Psoas muscle (tissue), 7 donors: ENCODE measurements at regions not wholly inside any gene's neighbourhood (a gene's known extent, or its start where the extent isn't known, plus 50 kb on each side); places are given as distances from the start of the nearest gene placed in this dataset.

Experiments
- ATAC-seq, 4 donors: fragments of 200-7000 bp; cut with Tn5 transposase; one replicate each; pipeline ENCODE4 v1.9.1; 2020; ENCODE audit warnings: moderate library complexity in 3 of 4, mild to moderate bottlenecking in 2 of 4
- DNase-seq, 2 donors: peaks; one replicate each; pipeline ENCODE4 v3.0.0-alpha.2; 2020
- H3K27ac ChIP-seq: fragments of 200-600 bp; one replicate; pipeline ENCODE4 v1.8.0; 2022
- H3K27me3 ChIP-seq, 3 donors: fragments of 200-600 bp in 1 of 3; one replicate each; pipeline versions ENCODE4 v1.6.1 to v1.8.0; 2013 to 2022; ENCODE audit warnings: low read length in 2 of 3, mild to moderate bottlenecking in 2 of 3, moderate library complexity in 1 of 3; ENCODE audit not compliant: insufficient read depth in 3 of 3
- H3K36me3 ChIP-seq, 2 donors: fragments of 200-600 bp in 1 of 2; one replicate each; pipeline versions ENCODE4 v1.6.1 to v1.8.0; 2013 to 2022; ENCODE audit warnings: low read depth in 1 of 2, mild to moderate bottlenecking in 1 of 2, moderate library complexity in 1 of 2; ENCODE audit not compliant: insufficient read depth in 1 of 2
- H3K4me1 ChIP-seq: fragments of 200-600 bp; one replicate; pipeline ENCODE4 v1.8.0; 2022
- H3K4me3 ChIP-seq: fragments of 200-600 bp; one replicate; pipeline ENCODE4 v1.8.0; 2022; ENCODE audit warnings: mild to moderate bottlenecking
- H3K9me3 ChIP-seq: fragments of 200-600 bp; one replicate; pipeline ENCODE4 v1.8.0; 2022
- CTCF ChIP-seq: fragments of 200-600 bp; IDR thresholded peaks from one replicate; pipeline ENCODE4 v1.8.0; 2022; ENCODE audit warnings: antibody characterized with exemption
- WGBS, 3 donors: extraction: QIAGEN DNeasy Blood & Tissue Kit; methylation state at CpG; one replicate each; pipeline versions ENCODE4 v1.1.6 to v1.1.7; 2013; 5-methylcytosine and 5-hydroxymethylcytosine counted together
- intact Hi-C, 2 donors: fragments of 100-400 bp; cut with DNase I; formaldehyde crosslinking; loops; one replicate each; pipeline versions ENCODE4 v1.11.0 to v1.14.2; 2022
- donor health status: healthy with polysubstance abuse.
- donor health status: DM: no; HTN: no; CAD: no; lungs with moderate emphysema.
- donor health status: Bipolar disorder and iron deficiency.
- donor health status: healthy.
- donor health status: DM: yes; HTN: yes; CAD: no.
- donor health status: DM: no; HTN: no; CAD: no.
- donor health status: DM: yes; HTN: yes; CAD: no.

GRCh38 chr7:51685794-51686193 is 369.2 kb upstream of the COBL start:
- TF ChIP-seq CTCF, result no peak
- Histone ChIP-seq H3K27ac (no peak overlapping the region), H3K36me3 (no peaks in the 10 kb centered on the region), H3K9me3 (no peaks in the 10 kb centered on the region), H3K27me3 (no peaks in the 10 kb centered on the region), H3K4me3 (no peak overlapping the region), H3K4me1 (no peaks in the 10 kb centered on the region)
- ATAC-seq, result no peak
- intact Hi-C loops, result no loop called here
- WGBS, 3 donors, result 82 to 84% (median 83%) methylated on average over 4 of the region's 4 CpGs
- no peak for DNase-seq

- TF ChIP-seq CTCF, result no peak
- no peak for ATAC-seq
- Histone ChIP-seq H3K36me3 (no peaks in the 10 kb centered on the region), H3K9me3 (no peaks in the 10 kb centered on the region), H3K4me3 (no peak overlapping the region), H3K4me1 (no peaks in the 10 kb centered on the region), H3K27me3 (no peaks in the 10 kb centered on the region), H3K27ac (no peak overlapping the region)
- intact Hi-C loops, result no loop called here
- DNase-seq, result no peak
- WGBS, 3 donors, result 66 to 69% (median 67%) methylated on average over 13 of the region's 13 CpGs
Measured at GRCh38 chr7:51680594-51681399, 364.2 kb upstream of the COBL start.

- no peak overlapping the region for H3K27ac ChIP-seq
- H3K36me3 ChIP-seq, result no peaks in the 10 kb centered on the region
- DNase-seq (no peak), ATAC-seq (no peak)
- no peak overlapping the region for H3K4me3 ChIP-seq
- no peak for TF ChIP-seq CTCF
- intact Hi-C loops, result no loop called here
- WGBS, 3 donors, result 73 to 79% (median 75%) methylated on average over 9 of the region's 9 CpGs
- H3K9me3 ChIP-seq, result no peaks in the 10 kb centered on the region
- H3K4me1 ChIP-seq, result no peaks in the 10 kb centered on the region
- H3K27me3 ChIP-seq, result no peaks in the 10 kb centered on the region
Measured at GRCh38 chr7:51679358-51679757, 362.7 kb upstream of the COBL start.

GRCh38 chr7:51666751-51667150 is 350.1 kb upstream of the COBL start:
- Histone ChIP-seq H3K27ac (no peak overlapping the region), H3K36me3 (no peaks in the 10 kb centered on the region), H3K9me3 (no peaks in the 10 kb centered on the region), H3K4me3 (no peak overlapping the region), H3K4me1 (no peaks in the 10 kb centered on the region), H3K27me3 (no peaks in the 10 kb centered on the region)
- no peak for TF ChIP-seq CTCF
- whole genome bisulfite sequencing, 3 donors, result 50 to 55% (median 52%) methylated on average over 5 of the region's 5 CpGs
- intact Hi-C loops, result no loop called here
- ATAC-seq (no peak), DNase-seq (no peak)

- no peak overlapping the region for H3K27ac ChIP-seq
- H3K4me1 ChIP-seq, result no peaks in the 10 kb centered on the region
- 11 to 16% (median 15%) methylated on average over 3 of the region's 3 CpGs for WGBS, 3 donors
- ATAC-seq (no peak), DNase-seq (no peak)
- H3K27me3 ChIP-seq, result no peaks in the 10 kb centered on the region
- intact Hi-C loops, result no loop called here
- no peak overlapping the region for H3K4me3 ChIP-seq
- H3K36me3 ChIP-seq, result no peaks in the 10 kb centered on the region
- no peak for TF ChIP-seq CTCF
- H3K9me3 ChIP-seq, result no peaks in the 10 kb centered on the region
Measured at GRCh38 chr7:51666266-51666665, 349.7 kb upstream of the COBL start.
